PC-9 (cell line): ENCODE measurements at regions not wholly inside any gene's neighbourhood (a gene's known extent, or its start where the extent isn't known, plus 50 kb on each side); places are given as distances from the start of the nearest gene placed in this dataset.

ENCODE experiments used
- EZH2 ChIP-seq: fragments of 200-600 bp; sonication (generic); IDR thresholded peaks from 2 replicates; pipeline ENCODE4 v1.8.0; 2017; ENCODE audit warnings: antibody characterized with exemption, low read depth
- TF ChIP-seq, protein P1 (sequence below): fragments of 200-600 bp; sonication (generic); conservative IDR thresholded peaks from 2 replicates; pipeline ENCODE4 v1.6.1; 2017; ENCODE audit warnings: mixed run types, antibody characterized with exemption, mild to moderate bottlenecking, moderate library complexity

DNA sequence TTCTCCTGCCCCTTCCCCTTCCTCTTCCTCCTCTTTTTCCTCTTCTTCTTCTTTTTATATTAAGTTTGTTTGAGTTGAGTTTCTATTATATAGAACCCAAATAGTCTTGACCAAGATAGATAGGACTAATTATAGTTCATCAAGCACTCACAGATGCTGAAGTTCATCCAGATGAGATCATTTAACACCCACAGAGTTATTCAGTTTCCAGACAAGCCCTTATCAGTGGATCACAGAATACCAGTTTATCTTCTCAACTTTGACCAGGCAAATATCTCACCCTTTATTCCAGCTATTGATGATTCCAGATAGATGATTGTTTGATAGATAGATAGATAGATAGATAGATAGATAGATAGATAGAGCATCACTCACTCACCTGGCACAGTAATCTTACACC lies 87.5 kb downstream of the AXIN2 start:
- TF ChIP-seq, protein P1, sequence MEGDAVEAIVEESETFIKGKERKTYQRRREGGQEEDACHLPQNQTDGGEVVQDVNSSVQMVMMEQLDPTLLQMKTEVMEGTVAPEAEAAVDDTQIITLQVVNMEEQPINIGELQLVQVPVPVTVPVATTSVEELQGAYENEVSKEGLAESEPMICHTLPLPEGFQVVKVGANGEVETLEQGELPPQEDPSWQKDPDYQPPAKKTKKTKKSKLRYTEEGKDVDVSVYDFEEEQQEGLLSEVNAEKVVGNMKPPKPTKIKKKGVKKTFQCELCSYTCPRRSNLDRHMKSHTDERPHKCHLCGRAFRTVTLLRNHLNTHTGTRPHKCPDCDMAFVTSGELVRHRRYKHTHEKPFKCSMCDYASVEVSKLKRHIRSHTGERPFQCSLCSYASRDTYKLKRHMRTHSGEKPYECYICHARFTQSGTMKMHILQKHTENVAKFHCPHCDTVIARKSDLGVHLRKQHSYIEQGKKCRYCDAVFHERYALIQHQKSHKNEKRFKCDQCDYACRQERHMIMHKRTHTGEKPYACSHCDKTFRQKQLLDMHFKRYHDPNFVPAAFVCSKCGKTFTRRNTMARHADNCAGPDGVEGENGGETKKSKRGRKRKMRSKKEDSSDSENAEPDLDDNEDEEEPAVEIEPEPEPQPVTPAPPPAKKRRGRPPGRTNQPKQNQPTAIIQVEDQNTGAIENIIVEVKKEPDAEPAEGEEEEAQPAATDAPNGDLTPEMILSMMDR, result no peak
- no peak for TF ChIP-seq EZH2
